HG03066 (cell line): ENCODE measurements at regions not wholly inside any gene's neighbourhood (a gene's known extent, or its start where the extent isn't known, plus 50 kb on each side); places are given as distances from the start of the nearest gene placed in this dataset.
A peak's percentile ranks its signal among the peaks of the same experiment; 100 is the strongest.
"Not testable (repeated sequence)": the region's sequence is repeated elsewhere in the genome, so short reads cannot be mapped to it uniquely, and the experiment has no call there.

Experiments
- ATAC-seq: cut with Tn5 transposase; IDR thresholded peaks from one replicate; pipeline ENCODE4 v1.9.1; 2021; ENCODE audit warnings: low read depth; ENCODE audit not compliant: unreplicated experiment

GRCh38 chr6:92433911-92434310, 985.4 kb downstream of the EPHA7 start:
- ATAC-seq, result no peak

GRCh38 chr6:92431502-92431901, 987.9 kb downstream of the EPHA7 start:
- ATAC-seq, result no peak

GRCh38 chr6:92428448-92428847, 990.9 kb downstream of the EPHA7 start:
- ATAC-seq, result no peak

GRCh38 chr6:92427453-92427852, 991.9 kb downstream of the EPHA7 start:
- no peak for ATAC-seq

GRCh38 chr6:92415656-92416055, 1003.7 kb downstream of the EPHA7 start:
- ATAC-seq, result no peak

- ATAC-seq, result no peak
Observed at GRCh38 chr6:92408350-92408749, 1011.0 kb downstream of the EPHA7 start.

- ATAC-seq, result no peak
Observed at GRCh38 chr6:92404281-92404680, 1015.1 kb downstream of the EPHA7 start.

GRCh38 chr6:92399911-92400310, 1019.4 kb downstream of the EPHA7 start:
- no peak for ATAC-seq

GRCh38 chr6:92388706-92389105, 1030.7 kb downstream of the EPHA7 start:
- not testable (repeated sequence) for ATAC-seq

GRCh38 chr6:92380803-92381601, 1038.4 kb downstream of the EPHA7 start:
- peak; percentile 66 for ATAC-seq

GRCh38 chr6:92377137-92377536, 1042.2 kb downstream of the EPHA7 start:
- ATAC-seq, result no peak

GRCh38 chr6:92376691-92377090, 1042.7 kb downstream of the EPHA7 start:
- no peak for ATAC-seq

- ATAC-seq, result no peak
Observed at GRCh38 chr6:92371211-92372208, 1047.8 kb downstream of the EPHA7 start.

- no peak for ATAC-seq
Observed at GRCh38 chr6:92369309-92369708, 1050.0 kb downstream of the EPHA7 start.

GRCh38 chr6:92364948-92365541, 1054.3 kb downstream of the EPHA7 start:
- no peak for ATAC-seq

- ATAC-seq, result no peak
Observed at GRCh38 chr6:92363111-92363510, 1056.2 kb downstream of the EPHA7 start.

- ATAC-seq, result no peak
Observed at GRCh38 chr6:92362404-92362803, 1057.0 kb downstream of the EPHA7 start.

GRCh38 chr6:92361990-92362389, 1057.4 kb downstream of the EPHA7 start:
- no peak for ATAC-seq

GRCh38 chr6:92354270-92354829, 1065.0 kb downstream of the EPHA7 start:
- ATAC-seq, result no peak

GRCh38 chr6:92352130-92352529, 1067.2 kb downstream of the EPHA7 start:
- no peak for ATAC-seq

GRCh38 chr6:92341201-92341600, 1078.2 kb downstream of the EPHA7 start:
- no peak for ATAC-seq
